B cell (primary cell): ENCODE measurements at regions not wholly inside any gene's neighbourhood (a gene's known extent, or its start where the extent isn't known, plus 50 kb on each side); places are given as distances from the start of the nearest gene placed in this dataset.

ENCODE experiments used
- EZH2 ChIP-seq: IDR thresholded peaks from 2 replicates; pipeline ENCODE4 v1.6.1; 2012; ENCODE audit warnings: borderline replicate concordance, low read depth, mild to moderate bottlenecking, moderate library complexity, low read length; ENCODE audit not compliant: insufficient read depth, poor library complexity, severe bottlenecking
- TF ChIP-seq, protein P1 (sequence below): fragments of 200-600 bp; IDR thresholded peaks from one replicate; pipeline ENCODE4 v1.8.0; 2022; ENCODE audit warnings: antibody characterized with exemption, mild to moderate bottlenecking

DNA sequence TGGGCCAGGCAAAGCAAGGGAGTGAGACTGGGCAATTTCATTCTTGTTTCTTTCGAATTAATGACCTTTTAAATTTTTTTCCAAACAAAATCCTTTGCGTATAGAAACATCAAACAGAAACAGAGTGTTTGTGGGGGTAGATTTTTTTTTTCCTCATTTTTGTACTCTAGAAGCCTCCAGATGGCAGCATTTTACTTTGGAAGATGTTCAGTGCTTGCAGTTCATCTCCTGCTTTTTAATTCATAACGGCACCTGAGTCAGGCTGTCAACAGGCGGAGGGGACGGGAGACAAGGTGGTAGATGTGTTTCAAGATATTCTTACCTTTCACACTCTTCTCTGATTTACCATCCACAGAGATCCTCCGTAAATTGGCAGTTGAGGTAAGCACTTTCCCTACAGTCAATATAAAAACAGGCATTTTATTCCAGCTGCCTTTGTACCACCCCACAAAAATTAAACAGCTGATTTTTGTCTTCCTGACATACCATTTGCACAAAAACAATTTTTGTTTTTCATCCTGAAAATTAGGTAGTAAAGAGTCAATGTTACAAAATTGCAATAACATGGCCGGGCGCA lies 99.5 kb upstream of the FBXL17 start:
- TF ChIP-seq, protein P1, sequence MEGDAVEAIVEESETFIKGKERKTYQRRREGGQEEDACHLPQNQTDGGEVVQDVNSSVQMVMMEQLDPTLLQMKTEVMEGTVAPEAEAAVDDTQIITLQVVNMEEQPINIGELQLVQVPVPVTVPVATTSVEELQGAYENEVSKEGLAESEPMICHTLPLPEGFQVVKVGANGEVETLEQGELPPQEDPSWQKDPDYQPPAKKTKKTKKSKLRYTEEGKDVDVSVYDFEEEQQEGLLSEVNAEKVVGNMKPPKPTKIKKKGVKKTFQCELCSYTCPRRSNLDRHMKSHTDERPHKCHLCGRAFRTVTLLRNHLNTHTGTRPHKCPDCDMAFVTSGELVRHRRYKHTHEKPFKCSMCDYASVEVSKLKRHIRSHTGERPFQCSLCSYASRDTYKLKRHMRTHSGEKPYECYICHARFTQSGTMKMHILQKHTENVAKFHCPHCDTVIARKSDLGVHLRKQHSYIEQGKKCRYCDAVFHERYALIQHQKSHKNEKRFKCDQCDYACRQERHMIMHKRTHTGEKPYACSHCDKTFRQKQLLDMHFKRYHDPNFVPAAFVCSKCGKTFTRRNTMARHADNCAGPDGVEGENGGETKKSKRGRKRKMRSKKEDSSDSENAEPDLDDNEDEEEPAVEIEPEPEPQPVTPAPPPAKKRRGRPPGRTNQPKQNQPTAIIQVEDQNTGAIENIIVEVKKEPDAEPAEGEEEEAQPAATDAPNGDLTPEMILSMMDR, result no peak
- no peak for TF ChIP-seq EZH2
